GM18519 (cell line): ENCODE measurements at regions not wholly inside any gene's neighbourhood (a gene's known extent, or its start where the extent isn't known, plus 50 kb on each side); places are given as distances from the start of the nearest gene placed in this dataset.

ENCODE experiments used
- ATAC-seq: cut with Tn5 transposase; IDR thresholded peaks from one replicate; pipeline ENCODE4 v1.9.1; 2021; ENCODE audit warnings: mild to moderate bottlenecking, moderate library complexity; ENCODE audit not compliant: unreplicated experiment, low FRiP score

- no peak for ATAC-seq
Measured at GRCh38 chr14:87879389-87879788, 113.6 kb downstream of the GALC start.

- no peak for ATAC-seq
Measured at GRCh38 chr14:87878959-87879358, 114.0 kb downstream of the GALC start.

- ATAC-seq = no peak
Measured at GRCh38 chr14:87877877-87878276, 115.1 kb downstream of the GALC start.

- no peak for ATAC-seq
Measured at GRCh38 chr14:87874676-87875075, 118.3 kb downstream of the GALC start.

GRCh38 chr14:87873741-87874140, 119.2 kb downstream of the GALC start:
- no peak for ATAC-seq

GRCh38 chr14:87869619-87870583, 123.1 kb downstream of the GALC start:
- peak; percentile 79 for ATAC-seq

- no peak for ATAC-seq
Measured at GRCh38 chr14:87868920-87869319, 124.1 kb downstream of the GALC start.

GRCh38 chr14:87866116-87866515, 126.9 kb downstream of the GALC start:
- ATAC-seq = no peak

- no peak for ATAC-seq
Measured at GRCh38 chr14:87864356-87865270, 128.4 kb downstream of the GALC start.

GRCh38 chr14:87863047-87863446, 129.9 kb downstream of the GALC start:
- ATAC-seq = no peak

- ATAC-seq = no peak
Measured at GRCh38 chr14:87852107-87852506, 140.9 kb downstream of the GALC start.

GRCh38 chr14:87851190-87851589, 141.8 kb downstream of the GALC start:
- ATAC-seq = no peak

- ATAC-seq = no peak
Measured at GRCh38 chr14:87847216-87847755, 145.7 kb downstream of the GALC start.

- no peak for ATAC-seq
Measured at GRCh38 chr14:87840906-87841305, 152.1 kb downstream of the GALC start.

- no peak for ATAC-seq
Measured at GRCh38 chr14:87838931-87839330, 154.1 kb downstream of the GALC start.

- ATAC-seq = no peak
Measured at GRCh38 chr14:87837296-87837695, 155.7 kb downstream of the GALC start.

GRCh38 chr14:87834594-87834993, 158.4 kb downstream of the GALC start:
- no peak for ATAC-seq

GRCh38 chr14:87833026-87833425, 160.0 kb downstream of the GALC start:
- no peak for ATAC-seq

- no peak for ATAC-seq
Measured at GRCh38 chr14:87830443-87831096, 162.4 kb downstream of the GALC start.

- no peak for ATAC-seq
Measured at GRCh38 chr14:87829543-87829942, 163.4 kb downstream of the GALC start.
